ENCODE measurements at regions not wholly inside any gene's neighbourhood (a gene's known extent, or its start where the extent isn't known, plus 50 kb on each side); places are given as distances from the start of the nearest gene placed in this dataset.

GRCh38 chr20:52684905-52685304, 287.3 kb upstream of the TSHZ2 start:
- no peak overlapping the region for H3K4me2 ChIP-seq (ENCODE audit: low read depth, low read length)
- H3K4me1 ChIP-seq (ENCODE audit: insufficient read depth, low read length) = no peaks in the 10 kb centered on the region
- H3K27me3 ChIP-seq (ENCODE audit: control insufficient read depth in 1 of 2, insufficient read depth in 2 of 2, low read length in 2 of 2) = no peaks in the 10 kb centered on the region; a peak in 1 of 5 replicates
- POLR2A ChIA-PET = no interaction called here
- WGBS (ENCODE audit: low lambda C conversion rate) = 13% methylated on average over 5 of the region's 5 CpGs
- BruUV-seq (replicated peaks) = no TSS peak
- no peak overlapping the region for H3K4me3 ChIP-seq (replicated peaks in 1 of 3; ENCODE audit: insufficient read depth in 1 of 3, low read depth in 2 of 3, low read length in 3 of 3)
- no peaks in the 10 kb centered on the region for H4K20me1 ChIP-seq (ENCODE audit: insufficient read depth, low read length)
- no peak overlapping the region for H3K27ac ChIP-seq (ENCODE audit: extremely low read length, insufficient read depth, low read length)
- DNase-seq (ENCODE audit: low spot score) (no peak), FAIRE-seq (no peak), ATAC-seq (no peak)
- in situ Hi-C loops (cut with HindIII; ENCODE audit: extremely low pct_ligation_motif_present, low pct_unique_long_range_greater_than_20kb) (no loop called here), intact Hi-C loops (cut with micrococcal nuclease; ENCODE audit: unreplicated experiment) (no loop called here)
- no peaks in the 10 kb centered on the region for H3K36me3 ChIP-seq (replicated peaks in 1 of 2; ENCODE audit: control insufficient read depth in 1 of 2, insufficient read depth in 2 of 2, low read length in 2 of 2)
- H3K79me2 ChIP-seq (ENCODE audit: insufficient read depth, low read length) = no peaks in the 10 kb centered on the region
- CTCF ChIA-PET (ENCODE audit: low intra/inter-chr PET ratio, low total read pairs) = no interaction called here
- no peak overlapping the region for H3K9ac ChIP-seq (ENCODE audit: insufficient read depth, low read depth, low read length)
- H3K9me3 ChIP-seq (ENCODE audit: low read length) = peaks cover 19% of the 10 kb centered on the region; the same call in 1 of the 2 replicates
- H2AFZ ChIP-seq (ENCODE audit: low read length) = no peak overlapping the region
- TF ChIP-seq DPF2 (CRISPR knock-in tag; IDR thresholded peaks at IDR 0.05; ENCODE audit: borderline replicate concordance, low read depth) = no peak
- no peak for TF ChIP-seq ZNF225 (CRISPR knock-in tag; IDR thresholded peaks at IDR 0.05)
- TF ChIP-seq ZBTB39 (CRISPR knock-in tag; IDR thresholded peaks at IDR 0.05) = no peak
- TF ChIP-seq ZNF550 (CRISPR knock-in tag; IDR thresholded peaks at IDR 0.05; ENCODE audit: borderline replicate concordance) = no peak
- no peak for TF ChIP-seq KDM1A (CRISPR knock-in tag; IDR thresholded peaks at IDR 0.05)
- no peak for TF ChIP-seq SNAPC2 (CRISPR knock-in tag; IDR thresholded peaks at IDR 0.05)
- no peak for TF ChIP-seq ZBTB2 (CRISPR knock-in tag; IDR thresholded peaks at IDR 0.05; ENCODE audit: low read depth)
- TF ChIP-seq FOXC1 (CRISPR knock-in tag; IDR thresholded peaks at IDR 0.05; ENCODE audit: borderline replicate concordance) = no peak
- no peak for TF ChIP-seq PATZ1 (CRISPR knock-in tag; IDR thresholded peaks at IDR 0.05)
- TF ChIP-seq ZNF362 (CRISPR knock-in tag; IDR thresholded peaks at IDR 0.05; ENCODE audit: borderline replicate concordance) = no peak
